ENCODE measurements at regions not wholly inside any gene's neighbourhood (a gene's known extent, or its start where the extent isn't known, plus 50 kb on each side); places are given as distances from the start of the nearest gene placed in this dataset.

GRCh38 chr1:106908689-106909088 is 147.8 kb upstream of the PRMT6 start:
- TF ChIP-seq CTCF (IDR thresholded peaks at IDR 0.05) (no peak), POLR2AphosphoS5 (IDR thresholded peaks at IDR 0.05; ENCODE audit: low read depth, low read length) (no peak)

Data from Panc1 (cell line).